Heart left ventricle (tissue), 16 donors: ENCODE measurements at regions not wholly inside any gene's neighbourhood (a gene's known extent, or its start where the extent isn't known, plus 50 kb on each side); places are given as distances from the start of the nearest gene placed in this dataset.

ENCODE experiments used
- ATAC-seq, 4 donors: fragments of 200-7000 bp; cut with Tn5 transposase; one replicate each; pipeline ENCODE4 v1.9.1; 2020 to 2022; ENCODE audit warnings: moderate library complexity in 4 of 4, mild to moderate bottlenecking in 3 of 4, moderate number of reproducible peaks in 1 of 4
- DNase-seq, 5 donors: peaks; one replicate each; pipeline ENCODE4 v3.0.0-alpha.2; 2020
- H3K27ac ChIP-seq, 12 donors: fragments of 200-600 bp; sonication (generic) in 4 of 12; one replicate each; pipeline versions ENCODE4 v1.5.0 to v1.8.0; 2016 to 2022; ENCODE audit warnings: mild to moderate bottlenecking in 2 of 12
- H3K27me3 ChIP-seq, 9 donors: fragments of 200-600 bp; sonication (generic) in 2 of 9; one replicate each; pipeline versions ENCODE4 v1.5.1 to v1.8.0; 2016 to 2022; ENCODE audit warnings: mild to moderate bottlenecking in 3 of 9
- H3K36me3 ChIP-seq, 9 donors: fragments of 200-600 bp; sonication (generic) in 2 of 9; one replicate each; pipeline versions ENCODE4 v1.5.0 to v1.8.0; 2018 to 2022; ENCODE audit warnings: mild to moderate bottlenecking in 2 of 9
- H3K4me1 ChIP-seq, 12 donors: fragments of 200-600 bp; sonication (generic) in 4 of 12; one replicate each; pipeline versions ENCODE4 v1.5.0 to v1.8.0; 2016 to 2022; ENCODE audit warnings: mild to moderate bottlenecking in 3 of 12
- H3K4me3 ChIP-seq, 12 donors: fragments of 200-600 bp; sonication (generic) in 4 of 12; one replicate each; pipeline versions ENCODE4 v1.5.0 to v1.8.0; 2017 to 2022; ENCODE audit warnings: mild to moderate bottlenecking in 9 of 12, moderate library complexity in 4 of 12
- H3K9me3 ChIP-seq, 12 donors: fragments of 200-600 bp; sonication (generic) in 4 of 12; one replicate each; pipeline versions ENCODE4 v1.5.0 to v1.8.0; 2016 to 2022; ENCODE audit warnings: mild to moderate bottlenecking in 1 of 12
- POLR2A ChIP-seq, 2 donors: fragments of 450-650 bp; IDR thresholded peaks; one replicate each; pipeline ENCODE4 v1.6.1; 2017; ENCODE audit warnings: antibody characterized with exemption in 2 of 2, mild to moderate bottlenecking in 2 of 2, moderate library complexity in 2 of 2
- WGBS, 4 donors: extraction: QIAGEN DNeasy Blood & Tissue Kit in 2 of 4; methylation state at CpG; one replicate each; pipeline versions ENCODE4 v1.1.5 to v1.1.7; 2013 to 2018; 5-methylcytosine and 5-hydroxymethylcytosine counted together
- intact Hi-C, 10 donors: fragments of 100-400 bp; cut with DNase I; formaldehyde crosslinking; loops; one replicate each; pipeline versions ENCODE4 v1.11.1 to v1.14.2; 2022
- TF ChIP-seq, protein P1 (sequence below), 12 donors: fragments of 200-600 bp; sonication (generic) in 4 of 12; IDR thresholded peaks; one replicate each; pipeline versions ENCODE4 v1.5.0 to v1.8.0; 2018 to 2022; ENCODE audit warnings: antibody characterized with exemption in 12 of 12, mild to moderate bottlenecking in 5 of 12
- donor health status: ischemic (EF 13 %, LVEDD 7.1; RV severe dilation, severe dysfunction).
- donor health status: healthy with polysubstance abuse.
- donor health status: DM: no; HTN: yes; CAD: no.
- donor health status: DM: no; HTN: no; CAD: no.
- donor health status: ischemic (EF 25% LVEDD 6.9; RV normal size, moderate dysfunction).
- donor health status: ischemic (EF 25% LVEDD 5.7; RV mildly dilated, moderate dysfunction).
- donor health status: healthy.
- donor health status: DM: yes; HTN: yes; CAD: no.
- donor health status: ischemic (EF 35%, LVEDD 5.7; RV mildly dilated, moderate dysfunction).
- donor health status: nonischemic (EF 11% LVEDD 7.7; RV severe dilation, severe dysfunction).
- donor health status: DM: yes; HTN: yes; CAD: no.
- donor health status: PGD.
- donor health status: ischemic (EF 29% LVEDD 5.4; RV normal size, mild dysfunction).
- donor health status: nonischemic (EF 23%, LVEDD 6.1; RV moderate dilation, normal function).

DNA sequence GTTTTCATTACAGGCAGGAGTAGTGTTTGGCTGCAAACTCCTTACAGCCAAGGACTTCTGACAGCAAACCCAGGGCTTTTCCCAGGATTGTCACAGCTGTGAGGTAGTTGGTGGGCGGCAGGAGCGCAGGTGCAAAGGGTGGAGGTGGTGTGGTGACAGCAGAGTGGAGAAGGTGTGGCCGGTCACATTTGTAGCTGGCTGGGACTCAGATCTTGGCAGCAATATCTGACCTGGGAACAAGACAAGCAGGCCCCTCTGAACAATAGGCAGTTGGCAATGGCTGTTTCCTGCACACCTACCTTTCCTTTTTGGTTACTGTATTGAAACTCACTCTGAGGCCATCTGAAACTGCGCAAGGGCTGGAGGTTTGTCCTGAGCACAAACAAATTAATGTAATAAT lies 327.3 kb downstream of the COG6 start:
- no peaks in the 10 kb centered on the region for H3K27me3 ChIP-seq
- ATAC-seq (no peak), DNase-seq (peak in 2 of 5 donors; percentile 16 to 20)
- intact Hi-C loops = no loop called here
- H3K4me3 ChIP-seq = no peak overlapping the region
- TF ChIP-seq, protein P1, sequence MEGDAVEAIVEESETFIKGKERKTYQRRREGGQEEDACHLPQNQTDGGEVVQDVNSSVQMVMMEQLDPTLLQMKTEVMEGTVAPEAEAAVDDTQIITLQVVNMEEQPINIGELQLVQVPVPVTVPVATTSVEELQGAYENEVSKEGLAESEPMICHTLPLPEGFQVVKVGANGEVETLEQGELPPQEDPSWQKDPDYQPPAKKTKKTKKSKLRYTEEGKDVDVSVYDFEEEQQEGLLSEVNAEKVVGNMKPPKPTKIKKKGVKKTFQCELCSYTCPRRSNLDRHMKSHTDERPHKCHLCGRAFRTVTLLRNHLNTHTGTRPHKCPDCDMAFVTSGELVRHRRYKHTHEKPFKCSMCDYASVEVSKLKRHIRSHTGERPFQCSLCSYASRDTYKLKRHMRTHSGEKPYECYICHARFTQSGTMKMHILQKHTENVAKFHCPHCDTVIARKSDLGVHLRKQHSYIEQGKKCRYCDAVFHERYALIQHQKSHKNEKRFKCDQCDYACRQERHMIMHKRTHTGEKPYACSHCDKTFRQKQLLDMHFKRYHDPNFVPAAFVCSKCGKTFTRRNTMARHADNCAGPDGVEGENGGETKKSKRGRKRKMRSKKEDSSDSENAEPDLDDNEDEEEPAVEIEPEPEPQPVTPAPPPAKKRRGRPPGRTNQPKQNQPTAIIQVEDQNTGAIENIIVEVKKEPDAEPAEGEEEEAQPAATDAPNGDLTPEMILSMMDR (IDR thresholded peaks at IDR 0.05) = no peak
- no peak for TF ChIP-seq POLR2A (IDR thresholded peaks at IDR 0.05)
- no peaks in the 10 kb centered on the region for H3K9me3 ChIP-seq
- H3K4me1 ChIP-seq = peaks cover 0 to 8% (median 0%) of the 10 kb centered on the region in 12 donors
- no peaks in the 10 kb centered on the region for H3K36me3 ChIP-seq
- H3K27ac ChIP-seq = no peak overlapping the region
- WGBS, 4 donors = 50 to 80% (median 65%) methylated on average over 4 of the region's 4 CpGs

DNA sequence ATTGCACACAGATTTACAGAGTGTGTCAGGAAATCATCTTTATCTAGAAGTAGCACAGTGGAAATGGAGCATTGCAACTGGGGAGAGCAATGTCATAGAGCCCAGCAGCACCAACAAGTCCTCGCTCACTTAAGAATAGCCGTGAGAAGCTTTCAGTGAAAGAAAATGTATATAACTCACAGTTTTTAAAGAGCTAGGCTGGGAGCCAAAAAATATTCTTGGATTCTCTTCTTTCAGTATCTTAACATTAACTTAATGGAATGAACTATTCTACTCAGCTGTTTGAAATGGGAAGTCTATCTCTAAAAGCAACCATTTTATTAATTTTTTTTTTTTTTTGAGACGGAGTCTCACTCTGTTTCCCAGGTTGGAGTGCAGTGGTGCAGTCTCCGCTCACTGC lies 329.6 kb downstream of the COG6 start:
- Histone ChIP-seq H3K4me1 (peaks cover 0 to 8% (median 0%) of the 10 kb centered on the region in 12 donors), H3K27ac (no peak overlapping the region), H3K36me3 (no peaks in the 10 kb centered on the region), H3K9me3 (no peaks in the 10 kb centered on the region), H3K27me3 (no peaks in the 10 kb centered on the region), H3K4me3 (no peak overlapping the region)
- ATAC-seq = no peak
- no peak for DNase-seq
- 80 to 86% (median 83%) methylated on average over 4 of the region's 4 CpGs for WGBS, 4 donors
- intact Hi-C loops = no loop called here
- TF ChIP-seq POLR2A (IDR thresholded peaks at IDR 0.05) = no peak
- TF ChIP-seq, protein P1 (IDR thresholded peaks at IDR 0.05) = no peak

DNA sequence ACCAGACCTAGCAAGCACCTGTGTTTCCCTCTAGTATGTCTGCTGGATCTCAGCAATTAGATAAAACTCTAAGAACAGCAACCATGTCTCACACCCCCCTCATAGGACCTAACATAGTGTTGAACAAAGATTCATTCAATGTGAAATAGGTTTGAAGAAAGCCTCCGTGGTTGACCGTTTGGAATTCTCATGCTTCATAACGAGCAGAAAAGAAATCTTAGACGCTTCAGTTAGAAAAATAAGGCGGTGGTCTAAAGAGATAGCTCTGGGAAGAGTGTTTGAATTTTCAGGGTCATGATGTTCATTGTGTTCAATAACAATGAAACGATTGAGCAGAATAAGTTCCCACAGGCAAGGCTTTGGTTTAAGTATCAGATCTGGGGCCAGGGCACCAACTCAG lies 332.9 kb downstream of the COG6 start:
- Histone ChIP-seq H3K27ac (no peak overlapping the region), H3K4me3 (no peak overlapping the region), H3K9me3 (no peaks in the 10 kb centered on the region), H3K36me3 (no peaks in the 10 kb centered on the region), H3K27me3 (no peaks in the 10 kb centered on the region), H3K4me1 (peaks cover 0 to 3% (median 0%) of the 10 kb centered on the region in 12 donors)
- TF ChIP-seq, protein P1 (IDR thresholded peaks at IDR 0.05) = no peak
- TF ChIP-seq POLR2A (IDR thresholded peaks at IDR 0.05) = no peak
- intact Hi-C loops = no loop called here
- 90 to 92% (median 90%) methylated on average over 6 of the region's 6 CpGs for WGBS, 4 donors
- DNase-seq (no peak), ATAC-seq (no peak)

DNA sequence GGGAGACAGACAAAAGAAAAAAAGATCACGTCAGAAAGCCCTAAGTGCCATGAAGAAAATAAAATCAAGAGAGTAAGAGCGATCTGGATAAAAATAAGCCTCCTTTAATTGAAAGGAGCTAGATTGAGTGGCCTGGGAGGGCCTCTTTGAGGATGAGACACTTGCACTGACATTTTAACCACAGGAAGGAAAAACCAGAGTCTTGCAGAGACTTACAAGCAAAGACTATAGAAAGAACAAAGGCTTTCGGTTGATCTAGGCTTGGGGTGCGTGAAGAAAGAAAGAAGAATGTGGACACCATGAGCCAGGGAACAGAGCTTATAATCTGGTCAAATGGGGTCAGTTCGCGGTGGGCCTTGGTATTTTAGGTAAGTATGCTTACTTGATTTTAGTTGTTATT lies 342.7 kb downstream of the COG6 start:
- intact Hi-C loops = no loop called here
- Histone ChIP-seq H3K4me1 (no peaks in the 10 kb centered on the region), H3K4me3 (no peak overlapping the region), H3K27me3 (no peaks in the 10 kb centered on the region), H3K27ac (no peak overlapping the region), H3K36me3 (no peaks in the 10 kb centered on the region), H3K9me3 (no peaks in the 10 kb centered on the region)
- WGBS, 4 donors = 90 to 94% (median 92%) methylated on average over 6 of the region's 6 CpGs
- TF ChIP-seq, protein P1 (IDR thresholded peaks at IDR 0.05) = no peak
- TF ChIP-seq POLR2A (IDR thresholded peaks at IDR 0.05) = no peak
- no peak for ATAC-seq
- no peak for DNase-seq
